ENCODE measurements at regions not wholly inside any gene's neighbourhood (a gene's known extent, or its start where the extent isn't known, plus 50 kb on each side); places are given as distances from the start of the nearest gene placed in this dataset.

DNA sequence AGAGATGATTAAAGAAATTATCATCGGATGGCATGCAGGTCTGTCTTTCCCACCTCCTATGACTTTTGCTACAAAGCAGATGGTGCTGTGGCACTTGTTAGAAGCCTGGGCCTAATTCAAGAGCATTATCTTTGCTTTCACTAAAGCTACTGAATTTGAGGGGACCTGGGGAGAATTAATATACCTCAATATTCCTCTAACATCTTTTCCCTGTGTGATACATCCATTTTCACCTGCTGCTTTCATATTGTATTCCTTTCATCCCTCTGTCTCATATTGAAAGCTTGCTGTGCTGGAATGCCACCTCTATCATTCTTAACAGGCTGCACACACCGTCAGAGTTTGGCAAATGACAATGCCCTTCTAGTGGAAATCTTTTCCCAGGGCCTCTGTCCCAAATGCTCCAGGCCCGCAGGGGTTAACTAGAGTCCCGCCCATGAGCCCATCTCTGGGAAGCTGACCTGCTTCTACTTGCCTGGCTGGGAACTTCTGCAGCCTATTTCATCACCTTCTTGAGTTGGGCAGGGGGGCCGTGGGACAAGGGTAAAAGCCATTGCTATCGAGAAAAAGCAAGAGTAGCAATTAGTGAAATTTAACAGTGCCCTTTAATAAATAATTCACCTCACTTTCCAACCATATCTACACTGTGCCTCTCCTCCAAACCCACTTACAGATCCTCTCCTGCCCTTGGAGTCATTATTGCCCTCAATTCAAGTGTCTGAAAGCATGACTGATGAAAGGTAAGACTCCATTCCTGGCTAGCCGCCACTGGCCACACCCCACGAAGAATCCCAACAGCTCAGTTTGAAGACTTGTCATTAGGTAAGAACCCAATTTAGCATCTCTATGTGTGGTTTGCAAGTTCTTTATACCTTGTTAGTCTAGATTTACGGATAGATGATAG, 126.7 kb upstream of the BTG1 start:
- ATAC-seq = no peak
- no peaks in the 10 kb centered on the region for H4K20me1 ChIP-seq (ENCODE audit: low read length)
- H2AFZ ChIP-seq (ENCODE audit: low read length) = no peak overlapping the region
- H3K27ac ChIP-seq (ENCODE audit: low read length) = no peak overlapping the region
- no peaks in the 10 kb centered on the region for H3K27me3 ChIP-seq (ENCODE audit: low read length)
- TF ChIP-seq EZH2 (IDR thresholded peaks at IDR 0.05; ENCODE audit: low read length, unreplicated experiment) = no peak
- no peak for TF ChIP-seq EZH2phosphoT487 (IDR thresholded peaks at IDR 0.05; ENCODE audit: borderline replicate concordance, low read length)
- no peaks in the 10 kb centered on the region for H3F3A ChIP-seq (ENCODE audit: low read length, unreplicated experiment)
- H3K4me2 ChIP-seq (ENCODE audit: low read length) = no peak overlapping the region
- BruUV-seq (replicated peaks) = no TSS peak
- no peak for DNase-seq
- H3K4me3 ChIP-seq (ENCODE audit: low read length) = no peak overlapping the region
- no peaks in the 10 kb centered on the region for H3K79me2 ChIP-seq (ENCODE audit: low read length)
- no peak overlapping the region for H3K9ac ChIP-seq (ENCODE audit: low read length)
- no peaks in the 10 kb centered on the region for H3K4me1 ChIP-seq (ENCODE audit: insufficient read depth, low read length)
- intact Hi-C loops (cut with micrococcal nuclease) = no loop called here
- POLR2A ChIA-PET (ENCODE audit: unreplicated experiment) = no interaction called here
- H3K9me2 ChIP-seq (replicated peaks; ENCODE audit: low read length) = no peaks in the 10 kb centered on the region
- CTCF ChIA-PET = no interaction called here
- H3K36me3 ChIP-seq (ENCODE audit: low read depth, low read length) = no peaks in the 10 kb centered on the region
- no peaks in the 10 kb centered on the region for H3K9me3 ChIP-seq (ENCODE audit: low read length)

DNA sequence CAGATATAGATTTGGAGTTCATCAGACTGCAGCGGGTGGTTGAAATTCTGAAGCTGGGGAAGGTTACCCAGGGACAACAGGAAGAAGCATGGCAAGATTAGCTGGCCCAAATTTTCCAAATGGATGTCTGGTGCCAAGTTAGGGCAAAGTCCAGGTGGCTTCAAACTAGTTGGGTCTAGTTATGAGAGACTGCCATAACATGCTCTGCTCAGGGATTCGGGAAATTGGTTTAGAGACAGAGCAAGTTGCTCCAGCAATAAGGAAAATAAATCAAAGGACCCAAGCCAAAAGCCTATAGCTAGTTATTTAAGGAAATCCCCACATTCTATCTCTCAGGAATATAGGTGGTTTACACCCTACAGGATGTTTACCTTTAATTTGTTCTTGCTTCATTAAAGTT, 125.7 kb upstream of the BTG1 start:
- H3K36me3 ChIP-seq (ENCODE audit: low read depth, low read length) = no peaks in the 10 kb centered on the region
- intact Hi-C loops (cut with micrococcal nuclease) = no loop called here
- H3F3A ChIP-seq (ENCODE audit: low read length, unreplicated experiment) = no peaks in the 10 kb centered on the region
- no peak overlapping the region for H3K4me2 ChIP-seq (ENCODE audit: low read length)
- BruUV-seq (replicated peaks) = no TSS peak
- H3K27me3 ChIP-seq (ENCODE audit: low read length) = no peaks in the 10 kb centered on the region
- H3K4me1 ChIP-seq (ENCODE audit: insufficient read depth, low read length) = no peaks in the 10 kb centered on the region
- H3K9me3 ChIP-seq (ENCODE audit: low read length) = no peaks in the 10 kb centered on the region
- no peak overlapping the region for H3K4me3 ChIP-seq (ENCODE audit: low read length)
- no peak for ATAC-seq
- no peaks in the 10 kb centered on the region for H3K79me2 ChIP-seq (ENCODE audit: low read length)
- no peak overlapping the region for H3K27ac ChIP-seq (ENCODE audit: low read length)
- no peaks in the 10 kb centered on the region for H4K20me1 ChIP-seq (ENCODE audit: low read length)
- DNase-seq = no peak
- no peak overlapping the region for H3K9ac ChIP-seq (ENCODE audit: low read length)
- ChIA-PET CTCF (no interaction called here), POLR2A (ENCODE audit: unreplicated experiment) (no interaction called here)
- TF ChIP-seq EZH2 (IDR thresholded peaks at IDR 0.05; ENCODE audit: low read length, unreplicated experiment) = no peak
- no peak overlapping the region for H2AFZ ChIP-seq (ENCODE audit: low read length)
- H3K9me2 ChIP-seq (replicated peaks; ENCODE audit: low read length) = no peaks in the 10 kb centered on the region

DNA sequence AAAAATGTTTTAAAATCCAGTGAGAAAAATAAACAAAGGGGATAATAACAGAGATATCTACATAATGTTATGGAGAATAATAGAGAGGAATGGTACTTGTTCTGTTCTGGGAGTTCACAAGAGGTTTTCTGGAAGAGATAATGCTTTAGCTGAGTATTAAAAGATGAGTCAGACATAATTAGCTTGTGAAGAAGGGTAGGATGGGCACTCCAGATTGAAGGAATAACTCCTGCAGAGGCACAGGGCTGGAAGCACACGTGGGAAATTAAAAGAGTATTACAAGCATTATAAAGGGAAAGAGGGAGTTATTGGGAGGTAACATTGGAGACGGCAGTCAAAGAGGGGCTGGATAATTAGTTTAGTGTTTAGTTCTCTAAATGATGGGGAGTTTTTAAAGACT, 124.9 kb upstream of the BTG1 start:
- DNase-seq (no peak), ATAC-seq (no peak)
- intact Hi-C loops (cut with micrococcal nuclease) = no loop called here
- Histone ChIP-seq H3K9me2 (replicated peaks; ENCODE audit: low read length) (no peaks in the 10 kb centered on the region), H3K9me3 (ENCODE audit: low read length) (no peaks in the 10 kb centered on the region), H3K9ac (ENCODE audit: low read length) (no peak overlapping the region), H4K20me1 (ENCODE audit: low read length) (no peaks in the 10 kb centered on the region), H3K79me2 (ENCODE audit: low read length) (no peaks in the 10 kb centered on the region), H3K36me3 (ENCODE audit: low read depth, low read length) (no peaks in the 10 kb centered on the region), H3K27ac (ENCODE audit: low read length) (no peak overlapping the region), H3K4me2 (ENCODE audit: low read length) (no peak overlapping the region), H3K27me3 (ENCODE audit: low read length) (no peaks in the 10 kb centered on the region), H3K4me3 (ENCODE audit: low read length) (no peak overlapping the region), H2AFZ (ENCODE audit: low read length) (no peak overlapping the region), H3K4me1 (ENCODE audit: insufficient read depth, low read length) (no peaks in the 10 kb centered on the region), H3F3A (ENCODE audit: low read length, unreplicated experiment) (no peaks in the 10 kb centered on the region)
- TF ChIP-seq, protein P1, sequence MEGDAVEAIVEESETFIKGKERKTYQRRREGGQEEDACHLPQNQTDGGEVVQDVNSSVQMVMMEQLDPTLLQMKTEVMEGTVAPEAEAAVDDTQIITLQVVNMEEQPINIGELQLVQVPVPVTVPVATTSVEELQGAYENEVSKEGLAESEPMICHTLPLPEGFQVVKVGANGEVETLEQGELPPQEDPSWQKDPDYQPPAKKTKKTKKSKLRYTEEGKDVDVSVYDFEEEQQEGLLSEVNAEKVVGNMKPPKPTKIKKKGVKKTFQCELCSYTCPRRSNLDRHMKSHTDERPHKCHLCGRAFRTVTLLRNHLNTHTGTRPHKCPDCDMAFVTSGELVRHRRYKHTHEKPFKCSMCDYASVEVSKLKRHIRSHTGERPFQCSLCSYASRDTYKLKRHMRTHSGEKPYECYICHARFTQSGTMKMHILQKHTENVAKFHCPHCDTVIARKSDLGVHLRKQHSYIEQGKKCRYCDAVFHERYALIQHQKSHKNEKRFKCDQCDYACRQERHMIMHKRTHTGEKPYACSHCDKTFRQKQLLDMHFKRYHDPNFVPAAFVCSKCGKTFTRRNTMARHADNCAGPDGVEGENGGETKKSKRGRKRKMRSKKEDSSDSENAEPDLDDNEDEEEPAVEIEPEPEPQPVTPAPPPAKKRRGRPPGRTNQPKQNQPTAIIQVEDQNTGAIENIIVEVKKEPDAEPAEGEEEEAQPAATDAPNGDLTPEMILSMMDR (conservative IDR thresholded peaks at IDR 0.05; ENCODE audit: low read depth, low read length) = no peak
- TF ChIP-seq EZH2 (IDR thresholded peaks at IDR 0.05; ENCODE audit: low read length, unreplicated experiment) = no peak
- TF ChIP-seq EZH2phosphoT487 (IDR thresholded peaks at IDR 0.05; ENCODE audit: borderline replicate concordance, low read length) = no peak
- BruUV-seq (replicated peaks) = no TSS peak
- ChIA-PET CTCF (interaction anchor here (0.6 kb wide), 1 partner anchor 136 kb away, joined by 4 read pairs; no protein-coding TSS in a partner anchor), POLR2A (ENCODE audit: unreplicated experiment) (no interaction called here)
